ENCODE measurements at regions not wholly inside any gene's neighbourhood (a gene's known extent, or its start where the extent isn't known, plus 50 kb on each side); places are given as distances from the start of the nearest gene placed in this dataset.

GRCh38 chr4:170336238-170336775, 246.6 kb upstream of the AADAT start:
- Mint-ChIP-seq H3K27ac (no peak overlapping the region), H3K4me1 (no peaks in the 10 kb centered on the region), H3K4me3 (no peak overlapping the region), H3K36me3 (ENCODE audit: low read depth) (no peaks in the 10 kb centered on the region), H3K27me3 (no peaks in the 10 kb centered on the region), H3K9me3 (peaks cover 2% of the 10 kb centered on the region)
- POLR2A ChIA-PET: no interaction called here
- CTCF ChIA-PET: no interaction called here
- DNase-seq: no peak

DNA sequence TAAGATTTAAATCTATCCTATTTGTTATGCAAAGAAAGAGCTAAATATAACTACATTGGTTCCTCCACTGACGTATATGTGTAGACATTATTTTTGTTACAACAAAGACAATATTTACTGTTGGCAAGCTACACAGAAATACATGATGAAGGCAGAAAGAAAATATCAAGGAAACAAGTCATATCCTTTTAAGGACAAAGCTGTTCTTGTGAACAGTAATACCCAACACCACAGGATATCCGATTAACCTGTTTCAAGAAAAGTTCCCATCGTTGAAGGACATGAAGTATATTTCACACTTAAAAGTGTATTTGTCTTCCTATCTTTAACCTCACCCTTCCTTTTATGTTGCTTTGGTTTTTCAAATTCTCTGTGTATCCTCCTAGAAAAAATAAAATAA, 235.8 kb upstream of the AADAT start:
- Mint-ChIP-seq H3K36me3 (ENCODE audit: low read depth) (no peaks in the 10 kb centered on the region), H3K9me3 (peaks cover 11% of the 10 kb centered on the region), H3K27ac (no peak overlapping the region), H3K4me1 (no peaks in the 10 kb centered on the region), H3K4me3 (no peak overlapping the region), H3K27me3 (no peaks in the 10 kb centered on the region)
- no peak for DNase-seq
- CTCF ChIA-PET: no interaction called here
- POLR2A ChIA-PET: no interaction called here

DNA sequence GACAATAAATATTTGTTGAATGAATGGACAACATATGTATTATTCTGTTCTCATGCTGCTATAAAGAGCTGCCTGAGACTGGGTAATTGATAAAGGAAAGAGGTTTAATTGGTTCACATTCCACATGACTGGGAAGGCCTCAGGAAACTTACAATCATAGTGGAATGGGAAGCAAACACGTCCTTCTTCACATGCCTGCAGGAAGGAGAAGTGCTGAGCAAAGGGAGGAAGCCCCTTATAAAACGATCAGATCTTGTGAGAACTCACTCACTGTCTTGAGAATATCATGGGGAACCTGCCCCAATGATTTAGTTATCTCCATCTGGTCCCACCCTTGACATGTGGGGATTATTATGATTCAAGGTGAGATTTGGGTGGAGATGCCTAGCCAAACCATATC, 233.9 kb upstream of the AADAT start:
- ChIA-PET POLR2A (no interaction called here), CTCF (no interaction called here)
- H3K27ac Mint-ChIP-seq: no peak overlapping the region
- no peak for DNase-seq
- H3K4me1 Mint-ChIP-seq: no peaks in the 10 kb centered on the region
- no peaks in the 10 kb centered on the region for H3K27me3 Mint-ChIP-seq
- peaks cover 11% of the 10 kb centered on the region for H3K9me3 Mint-ChIP-seq
- no peaks in the 10 kb centered on the region for H3K36me3 Mint-ChIP-seq (ENCODE audit: low read depth)
- H3K4me3 Mint-ChIP-seq: no peak overlapping the region

DNA sequence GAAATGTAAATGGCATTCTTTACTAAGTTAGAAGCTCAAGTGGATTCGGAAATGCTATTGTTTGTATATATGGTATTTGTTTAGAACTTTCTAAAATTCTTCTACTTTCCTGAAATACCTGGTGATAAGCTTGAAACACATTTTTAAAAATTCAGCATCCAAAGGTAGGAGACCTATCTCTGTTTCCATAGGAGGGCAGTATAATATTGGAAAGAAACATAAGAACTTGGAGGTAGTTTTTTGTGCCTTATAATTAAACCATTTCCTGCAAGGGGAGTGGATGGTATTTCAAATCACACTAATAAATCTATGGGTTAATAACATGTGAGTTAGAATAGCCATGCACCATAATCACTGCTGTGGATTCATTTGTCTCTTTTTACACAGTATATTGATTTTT, 217.4 kb upstream of the AADAT start:
- Mint-ChIP-seq H3K36me3 (ENCODE audit: low read depth) (no peaks in the 10 kb centered on the region), H3K4me3 (no peak overlapping the region), H3K27me3 (no peaks in the 10 kb centered on the region), H3K4me1 (no peaks in the 10 kb centered on the region), H3K9me3 (no peaks in the 10 kb centered on the region), H3K27ac (no peak overlapping the region)
- ChIA-PET POLR2A (no interaction called here), CTCF (no interaction called here)
- DNase-seq: no peak

GRCh38 chr4:170306208-170306607, 216.5 kb upstream of the AADAT start:
- no peaks in the 10 kb centered on the region for H3K27me3 Mint-ChIP-seq
- no peak overlapping the region for H3K4me3 Mint-ChIP-seq
- DNase-seq: no peak
- no peaks in the 10 kb centered on the region for H3K9me3 Mint-ChIP-seq
- ChIA-PET CTCF (no interaction called here), POLR2A (no interaction called here)
- no peaks in the 10 kb centered on the region for H3K4me1 Mint-ChIP-seq
- H3K27ac Mint-ChIP-seq: no peak overlapping the region
- no peaks in the 10 kb centered on the region for H3K36me3 Mint-ChIP-seq (ENCODE audit: low read depth)

DNA sequence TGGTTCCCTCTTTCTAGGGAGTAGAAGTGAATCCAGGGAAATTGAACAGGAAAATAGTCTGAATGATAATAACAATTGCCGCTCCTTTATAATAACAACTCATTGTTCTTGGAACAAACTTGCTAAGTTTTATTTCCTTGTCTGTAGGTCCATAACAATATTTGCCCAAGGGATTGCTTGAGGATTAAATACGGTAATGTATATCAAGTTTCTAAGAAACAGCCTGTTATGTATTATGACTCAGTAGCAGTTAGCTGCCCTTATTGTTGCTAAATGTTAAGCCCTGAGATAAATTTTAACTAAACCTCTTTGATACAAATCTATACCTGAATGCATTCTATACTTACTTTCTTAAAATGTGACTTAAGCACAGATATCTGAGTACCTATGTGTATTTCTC, 215.9 kb upstream of the AADAT start:
- Mint-ChIP-seq H3K4me3 (no peak overlapping the region), H3K9me3 (no peaks in the 10 kb centered on the region), H3K27ac (no peak overlapping the region), H3K36me3 (ENCODE audit: low read depth) (no peaks in the 10 kb centered on the region), H3K4me1 (no peaks in the 10 kb centered on the region), H3K27me3 (no peaks in the 10 kb centered on the region)
- CTCF ChIA-PET: no interaction called here
- DNase-seq: no peak
- POLR2A ChIA-PET: no interaction called here

- no peak for DNase-seq
- no peak overlapping the region for H3K27ac Mint-ChIP-seq
- H3K4me3 Mint-ChIP-seq: no peak overlapping the region
- H3K27me3 Mint-ChIP-seq: no peaks in the 10 kb centered on the region
- no peaks in the 10 kb centered on the region for H3K4me1 Mint-ChIP-seq
- no peaks in the 10 kb centered on the region for H3K36me3 Mint-ChIP-seq (ENCODE audit: low read depth)
- CTCF ChIA-PET: no interaction called here
- POLR2A ChIA-PET: interaction anchor here (0.6 kb wide), 1 partner anchor 97 kb away, joined by 3 read pairs; no protein-coding TSS in a partner anchor
- H3K9me3 Mint-ChIP-seq: no peaks in the 10 kb centered on the region
Observed at GRCh38 chr4:170281027-170281426, 191.3 kb upstream of the AADAT start.

DNA sequence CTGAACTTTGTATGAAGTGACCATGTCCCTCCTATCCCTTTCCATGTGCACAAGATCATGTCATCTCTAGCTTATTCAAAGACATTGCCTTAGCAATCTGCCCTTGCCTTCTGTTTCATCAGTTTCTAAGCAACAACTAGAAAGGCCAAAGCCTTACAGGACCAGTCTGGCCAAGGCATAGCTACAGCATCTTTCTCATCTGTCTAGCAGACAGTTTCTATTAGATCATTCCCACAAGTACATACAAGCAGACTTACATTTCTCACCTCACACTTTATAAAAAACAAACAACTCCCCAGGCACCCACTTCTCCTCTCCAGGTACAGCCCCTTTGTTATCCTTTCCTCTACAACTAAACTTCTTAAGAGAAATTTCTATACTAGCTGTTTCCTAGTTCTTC, 188.7 kb upstream of the AADAT start:
- Mint-ChIP-seq H3K36me3 (ENCODE audit: low read depth) (no peaks in the 10 kb centered on the region), H3K27me3 (no peaks in the 10 kb centered on the region), H3K4me3 (no peak overlapping the region), H3K4me1 (no peaks in the 10 kb centered on the region), H3K9me3 (no peaks in the 10 kb centered on the region), H3K27ac (no peak overlapping the region)
- POLR2A ChIA-PET: no interaction called here
- no peak for DNase-seq
- CTCF ChIA-PET: no interaction called here

- Mint-ChIP-seq H3K27ac (no peak overlapping the region), H3K27me3 (no peaks in the 10 kb centered on the region), H3K9me3 (no peaks in the 10 kb centered on the region), H3K4me1 (no peaks in the 10 kb centered on the region), H3K36me3 (ENCODE audit: low read depth) (no peaks in the 10 kb centered on the region), H3K4me3 (no peak overlapping the region)
- ChIA-PET CTCF (no interaction called here), POLR2A (no interaction called here)
- no peak for DNase-seq
Observed at GRCh38 chr4:170274616-170275015, 184.9 kb upstream of the AADAT start.

- no peaks in the 10 kb centered on the region for H3K36me3 Mint-ChIP-seq (ENCODE audit: low read depth)
- no peaks in the 10 kb centered on the region for H3K9me3 Mint-ChIP-seq
- H3K4me3 Mint-ChIP-seq: no peak overlapping the region
- H3K27ac Mint-ChIP-seq: no peak overlapping the region
- no peaks in the 10 kb centered on the region for H3K27me3 Mint-ChIP-seq
- DNase-seq: no peak
- H3K4me1 Mint-ChIP-seq: no peaks in the 10 kb centered on the region
- POLR2A ChIA-PET: no interaction called here
- CTCF ChIA-PET: no interaction called here
Observed at GRCh38 chr4:170272959-170273358, 183.2 kb upstream of the AADAT start.

GRCh38 chr4:170271723-170272122, 182.0 kb upstream of the AADAT start:
- DNase-seq: no peak
- Mint-ChIP-seq H3K27me3 (no peaks in the 10 kb centered on the region), H3K4me3 (no peak overlapping the region), H3K9me3 (no peaks in the 10 kb centered on the region), H3K36me3 (ENCODE audit: low read depth) (no peaks in the 10 kb centered on the region), H3K27ac (no peak overlapping the region), H3K4me1 (no peaks in the 10 kb centered on the region)
- ChIA-PET POLR2A (no interaction called here), CTCF (no interaction called here)

GRCh38 chr4:170270628-170271027, 180.9 kb upstream of the AADAT start:
- no peak overlapping the region for H3K27ac Mint-ChIP-seq
- no peaks in the 10 kb centered on the region for H3K9me3 Mint-ChIP-seq
- ChIA-PET CTCF (interaction anchor here (1.5 kb wide), 1 partner anchor 11 kb away, joined by 3 read pairs; no protein-coding TSS in a partner anchor), POLR2A (no interaction called here)
- no peaks in the 10 kb centered on the region for H3K4me1 Mint-ChIP-seq
- no peak for DNase-seq
- H3K27me3 Mint-ChIP-seq: no peaks in the 10 kb centered on the region
- no peaks in the 10 kb centered on the region for H3K36me3 Mint-ChIP-seq (ENCODE audit: low read depth)
- no peak overlapping the region for H3K4me3 Mint-ChIP-seq

DNA sequence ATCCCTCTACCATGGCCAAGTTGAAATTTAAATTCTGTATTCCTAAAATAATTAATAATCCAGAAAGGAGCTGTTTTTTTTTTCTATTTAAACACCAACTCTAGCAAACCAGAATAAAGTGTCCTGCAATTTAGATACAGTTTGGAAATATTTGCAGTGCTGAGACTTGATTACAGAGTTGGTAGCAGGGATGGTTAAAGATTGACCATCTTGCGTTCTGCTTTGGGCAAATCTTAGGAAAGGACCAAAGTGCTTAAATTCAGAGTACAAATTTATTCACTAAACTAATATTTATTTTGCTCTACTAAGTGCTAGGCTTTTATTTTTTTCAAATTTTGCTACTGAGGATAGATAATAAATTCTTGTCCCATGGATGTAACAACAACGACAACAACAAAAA, 180.2 kb upstream of the AADAT start:
- Mint-ChIP-seq H3K4me3 (no peak overlapping the region), H3K27ac (no peak overlapping the region), H3K9me3 (no peaks in the 10 kb centered on the region), H3K4me1 (no peaks in the 10 kb centered on the region), H3K27me3 (no peaks in the 10 kb centered on the region), H3K36me3 (ENCODE audit: low read depth) (no peaks in the 10 kb centered on the region)
- ChIA-PET POLR2A (no interaction called here), CTCF (interaction anchor here (0.7 to 1.5 kb wide), 3 partner anchors 10 to 13 kb away, joined by 3 to 7 read pairs (median 3); no protein-coding TSS in a partner anchor)
- no peak for DNase-seq

DNA sequence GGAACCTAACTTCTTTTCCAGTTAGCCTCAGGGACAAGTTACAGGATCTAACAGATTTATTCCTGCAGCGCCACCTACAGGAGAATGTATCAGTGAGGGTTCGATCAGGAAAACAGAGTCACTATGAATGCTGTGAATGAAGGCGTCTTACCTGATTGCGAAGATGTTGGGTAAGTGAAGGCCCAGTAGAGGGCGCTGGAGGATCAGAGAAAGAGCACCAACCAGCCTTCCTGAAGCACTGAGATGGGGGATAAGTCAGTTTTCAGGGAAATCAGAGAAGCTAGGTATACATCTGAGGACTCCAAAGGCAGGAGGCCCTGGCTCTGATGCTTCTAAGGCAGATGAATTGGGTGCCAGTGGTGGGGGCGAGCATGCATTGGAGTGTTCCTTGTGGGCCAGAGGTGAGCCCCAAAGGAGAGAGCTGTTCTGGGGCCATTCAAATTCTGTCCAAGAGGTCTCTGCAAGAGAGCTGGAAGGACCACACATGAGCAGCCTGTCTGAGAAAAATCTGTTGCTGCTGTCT, 169.9 kb upstream of the AADAT start:
- Mint-ChIP-seq H3K4me1 (no peaks in the 10 kb centered on the region), H3K27ac (no peak overlapping the region), H3K4me3 (no peak overlapping the region), H3K36me3 (ENCODE audit: low read depth) (no peaks in the 10 kb centered on the region), H3K9me3 (no peaks in the 10 kb centered on the region), H3K27me3 (no peaks in the 10 kb centered on the region)
- ChIA-PET CTCF (interaction anchor here (0.6 to 1.4 kb wide), 3 partner anchors 10 to 15 kb away, joined by 3 to 7 read pairs (median 3); no protein-coding TSS in a partner anchor), POLR2A (no interaction called here)
- DNase-seq: peak; percentile 65
